ENCODE measurements at regions not wholly inside any gene's neighbourhood (a gene's known extent, or its start where the extent isn't known, plus 50 kb on each side); places are given as distances from the start of the nearest gene placed in this dataset.
"Not testable (repeated sequence)": the region's sequence is repeated elsewhere in the genome, so short reads cannot be mapped to it uniquely, and the experiment has no call there.

- no peak for DNase-seq (ENCODE audit: low read depth)
These were observed 198.2 kb upstream of the CXorf66 start for GRCh38 chrX:140163371-140164159.

GRCh38 chrX:140157611-140158010 is 192.3 kb upstream of the CXorf66 start:
- DNase-seq (ENCODE audit: low read depth): no peak

- no peak for DNase-seq (ENCODE audit: low read depth)
These were observed 191.8 kb upstream of the CXorf66 start for GRCh38 chrX:140157143-140157542.

GRCh38 chrX:140151316-140151715 is 186.0 kb upstream of the CXorf66 start:
- DNase-seq (ENCODE audit: low read depth): no peak

- DNase-seq (ENCODE audit: low read depth): no peak
These were observed 184.4 kb upstream of the CXorf66 start for GRCh38 chrX:140149761-140150160.

- no peak for DNase-seq (ENCODE audit: low read depth)
These were observed 176.2 kb upstream of the CXorf66 start for GRCh38 chrX:140141444-140142029.

- DNase-seq (ENCODE audit: low read depth): not testable (repeated sequence)
These were observed 173.2 kb upstream of the CXorf66 start for GRCh38 chrX:140138492-140138891.

- not testable (repeated sequence) for DNase-seq (ENCODE audit: low read depth)
These were observed 172.7 kb upstream of the CXorf66 start for GRCh38 chrX:140138065-140138464.

GRCh38 chrX:140132937-140133336 is 167.6 kb upstream of the CXorf66 start:
- no peak for DNase-seq (ENCODE audit: low read depth)

- DNase-seq (ENCODE audit: low read depth): no peak
These were observed 158.1 kb upstream of the CXorf66 start for GRCh38 chrX:140123446-140123845.

GRCh38 chrX:140114059-140114458 is 148.7 kb upstream of the CXorf66 start:
- DNase-seq (ENCODE audit: low read depth): not testable (repeated sequence)

- no peak for DNase-seq (ENCODE audit: low read depth)
These were observed 144.8 kb upstream of the CXorf66 start for GRCh38 chrX:140110081-140110650.

GRCh38 chrX:140104760-140105159 is 139.4 kb upstream of the CXorf66 start:
- no peak for DNase-seq (ENCODE audit: low read depth)

GRCh38 chrX:140099221-140099620 is 133.9 kb upstream of the CXorf66 start:
- no peak for DNase-seq (ENCODE audit: low read depth)

GRCh38 chrX:140092121-140092520 is 126.8 kb upstream of the CXorf66 start:
- no peak for DNase-seq (ENCODE audit: low read depth)

GRCh38 chrX:140091125-140091886 is 126.0 kb upstream of the CXorf66 start:
- peak; percentile 6 for DNase-seq (ENCODE audit: low read depth)

GRCh38 chrX:140090800-140091124 is 125.4 kb upstream of the CXorf66 start:
- DNase-seq (ENCODE audit: low read depth): no peak

- no peak for DNase-seq (ENCODE audit: low read depth)
These were observed 123.1 kb upstream of the CXorf66 start for GRCh38 chrX:140088438-140088837.

GRCh38 chrX:140087875-140088274 is 122.6 kb upstream of the CXorf66 start:
- DNase-seq (ENCODE audit: low read depth): no peak

GRCh38 chrX:140086691-140087090 is 121.4 kb upstream of the CXorf66 start:
- DNase-seq (ENCODE audit: low read depth): no peak

- DNase-seq (ENCODE audit: low read depth): not testable (repeated sequence)
These were observed 109.5 kb upstream of the CXorf66 start for GRCh38 chrX:140074851-140075250.

GRCh38 chrX:140071037-140071436 is 105.7 kb upstream of the CXorf66 start:
- no peak for DNase-seq (ENCODE audit: low read depth)

All from activated T-helper 1 cell treated with Interleukin-2 at 50 U/mL for 16 hours (primary cell).